Neural cell (in vitro differentiated cells): ENCODE measurements at regions not wholly inside any gene's neighbourhood (a gene's known extent, or its start where the extent isn't known, plus 50 kb on each side); places are given as distances from the start of the nearest gene placed in this dataset.

ENCODE experiments used
- H2AFZ ChIP-seq: fragments of 200-600, 300-800 bp; sonication (generic), shearing (Covaris generic); 2 replicates; pipeline ENCODE4 v1.6.0; 2014; ENCODE audit warnings: low read depth, mild to moderate bottlenecking, antibody characterized with exemption, low read length, moderate library complexity
- H3F3A ChIP-seq: fragments of 200-600 bp; shearing (Covaris generic); 2 replicates; pipeline ENCODE4 v1.6.1; 2016; ENCODE audit warnings: mild to moderate bottlenecking, moderate library complexity, mixed read lengths, antibody characterized with exemption, low read length; ENCODE audit not compliant: insufficient read depth, poor library complexity, severe bottlenecking
- H3K27ac ChIP-seq: fragments of 200-600, 300-800 bp; sonication (generic), shearing (Covaris generic); 2 replicates; pipeline ENCODE4 v1.5.1; 2014; ENCODE audit warnings: mild to moderate bottlenecking, low read length, moderate library complexity
- H3K27me3 ChIP-seq: fragments of 300-800, 200-600 bp; sonication (generic), shearing (Covaris generic); 2 replicates; pipeline ENCODE4 v1.6.0; 2014; ENCODE audit warnings: mild to moderate bottlenecking, low read depth, low read length, moderate library complexity; ENCODE audit not compliant: insufficient read depth
- H3K36me3 ChIP-seq: fragments of 300-800, 200-600 bp; sonication (generic), shearing (Covaris generic); 2 replicates; pipeline ENCODE4 v1.5.1; 2014; ENCODE audit warnings: mild to moderate bottlenecking, antibody characterized with exemption, low read length, moderate library complexity; ENCODE audit not compliant: insufficient read depth
- H3K4me2 ChIP-seq: fragments of 300-800, 200-600 bp; sonication (generic), shearing (Covaris generic); 2 replicates; pipeline ENCODE4 v1.6.0; 2014; ENCODE audit warnings: mild to moderate bottlenecking, low read length
- H3K4me3 ChIP-seq: fragments of 300-800, 200-600 bp; sonication (generic), shearing (Covaris generic); 2 replicates; pipeline ENCODE4 v1.5.1; 2014; ENCODE audit warnings: mild to moderate bottlenecking, low read length, moderate library complexity
- H3K79me2 ChIP-seq: fragments of 200-600 bp; shearing (Covaris generic); replicated peaks from 2 replicates; pipeline ENCODE4 v1.6.0; 2014; ENCODE audit warnings: mild to moderate bottlenecking, low read length, moderate library complexity; ENCODE audit not compliant: insufficient read depth
- H3K9ac ChIP-seq: fragments of 300-800, 200-600 bp; sonication (generic), shearing (Covaris generic); 2 replicates; pipeline ENCODE4 v1.6.1; 2016; ENCODE audit warnings: mild to moderate bottlenecking, low read length, mixed read lengths
- H3K9me2 ChIP-seq: fragments of 200-600 bp; shearing (Covaris generic); 2 replicates; pipeline ENCODE4 v1.6.1; 2016; ENCODE audit warnings: mild to moderate bottlenecking, low read length, mixed read lengths; ENCODE audit not compliant: insufficient read depth
- H3K9me3 ChIP-seq: fragments of 200-600, 300-800 bp; sonication (generic), shearing (Covaris generic); 2 replicates; pipeline ENCODE4 v1.6.1; 2016; ENCODE audit warnings: mild to moderate bottlenecking, mixed run types, low read length, moderate library complexity, mixed read lengths
- H4K20me1 ChIP-seq: fragments of 200-600 bp; shearing (Covaris generic); 2 replicates; pipeline ENCODE4 v1.6.1; 2016; ENCODE audit warnings: mild to moderate bottlenecking, mixed run types; ENCODE audit not compliant: insufficient read depth
- EP300 ChIP-seq: fragments of 450-650 bp; conservative IDR thresholded peaks from 2 replicates; pipeline ENCODE4 v1.6.1; 2014; ENCODE audit warnings: antibody characterized with exemption, mild to moderate bottlenecking, moderate library complexity; ENCODE audit not compliant: poor library complexity, severe bottlenecking
- EZH2 ChIP-seq: fragments of 200-600, 300-800 bp; shearing (Covaris generic), sonication (generic); IDR thresholded peaks from 2 replicates; pipeline ENCODE4 v1.6.1; 2014; ENCODE audit warnings: antibody characterized with exemption, low read length, borderline replicate concordance, mild to moderate bottlenecking; ENCODE audit not compliant: insufficient read depth, poor library complexity, severe bottlenecking
- MXI1 ChIP-seq: fragments of 450-650 bp; conservative IDR thresholded peaks from 2 replicates; pipeline ENCODE4 v1.6.1; 2014; ENCODE audit warnings: antibody characterized with exemption, mild to moderate bottlenecking; ENCODE audit not compliant: poor library complexity, severe bottlenecking
- POLR2AphosphoS5 ChIP-seq: IDR thresholded peaks from 2 replicates; pipeline ENCODE4 v1.6.1; 2012
- RAD21 ChIP-seq: fragments of 450-650 bp; conservative IDR thresholded peaks from 2 replicates; pipeline ENCODE4 v1.6.1; 2014; ENCODE audit warnings: antibody characterized with exemption, mild to moderate bottlenecking, moderate library complexity
- SMC3 ChIP-seq: fragments of 450-650 bp; conservative IDR thresholded peaks from 2 replicates; pipeline ENCODE4 v1.6.1; 2014; ENCODE audit warnings: antibody characterized with exemption, mild to moderate bottlenecking, moderate library complexity; ENCODE audit not compliant: poor library complexity
- TAF1 ChIP-seq: IDR thresholded peaks from 2 replicates; pipeline ENCODE4 v1.6.1; 2012; ENCODE audit warnings: low read depth
- TF ChIP-seq, protein P1 (sequence below): fragments of 450-650 bp; IDR thresholded peaks from 2 replicates; pipeline ENCODE4 v1.5.1; 2014; ENCODE audit warnings: antibody characterized with exemption, mild to moderate bottlenecking, moderate library complexity; ENCODE audit not compliant: poor library complexity, severe bottlenecking
- TF ChIP-seq, protein P2 (sequence below): IDR thresholded peaks from 2 replicates; pipeline ENCODE4 v1.6.1; 2012; ENCODE audit warnings: borderline replicate concordance

DNA sequence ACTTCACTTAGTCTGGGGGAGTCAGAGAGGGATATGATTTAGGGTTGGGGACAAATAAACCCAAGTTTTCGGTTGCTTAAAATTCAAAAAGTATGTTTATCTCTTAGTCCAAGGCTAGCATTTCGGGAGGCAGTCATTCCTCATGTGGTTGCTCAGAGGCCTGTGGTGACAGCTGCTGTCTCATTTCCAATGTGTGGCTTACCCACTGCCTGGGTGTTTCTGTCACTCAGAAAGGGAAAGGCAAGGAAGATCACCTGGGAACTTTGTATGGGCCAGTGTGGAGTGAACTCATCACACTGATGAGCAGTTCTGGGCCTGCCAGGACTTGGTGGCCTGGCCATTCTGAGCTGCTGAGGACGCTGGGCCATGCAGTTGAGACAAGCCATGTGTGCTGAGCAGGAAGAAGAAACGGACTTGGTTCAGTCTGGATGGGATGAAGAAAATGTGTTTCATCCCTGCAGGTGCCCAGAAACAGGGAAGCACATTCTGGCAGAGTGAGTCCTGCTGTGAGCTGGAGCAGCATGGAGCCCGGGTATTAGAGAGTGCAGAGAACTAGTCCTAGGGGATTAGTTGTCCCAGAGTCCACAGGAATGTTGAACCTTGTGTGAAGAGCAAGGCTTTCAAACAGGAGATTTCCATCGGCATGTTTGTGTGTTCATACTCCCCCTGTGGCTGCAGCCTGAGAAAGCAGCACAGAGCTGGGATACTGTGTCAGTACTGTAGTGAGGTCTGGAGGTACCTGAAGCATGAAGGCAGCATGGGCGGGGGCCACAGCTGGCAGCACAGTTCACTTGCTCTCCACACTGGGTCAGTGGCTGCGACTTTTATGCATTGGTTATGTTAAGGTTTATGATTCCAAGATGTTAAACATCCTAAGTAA lies 211.1 kb upstream of the IGFBP3 start:
- Histone ChIP-seq H2AFZ (no peak overlapping the region), H3K36me3 (no peaks in the 10 kb centered on the region), H3K9me3 (no peaks in the 10 kb centered on the region), H3K4me3 (no peak overlapping the region), H3F3A (no peaks in the 10 kb centered on the region), H3K79me2 (no peaks in the 10 kb centered on the region), H3K27ac (no peak overlapping the region), H3K27me3 (no peaks in the 10 kb centered on the region), H4K20me1 (no peaks in the 10 kb centered on the region), H3K9ac (no peak overlapping the region), H3K9me2 (no peaks in the 10 kb centered on the region), H3K4me2 (no peak overlapping the region)
- TF ChIP-seq, protein P1, sequence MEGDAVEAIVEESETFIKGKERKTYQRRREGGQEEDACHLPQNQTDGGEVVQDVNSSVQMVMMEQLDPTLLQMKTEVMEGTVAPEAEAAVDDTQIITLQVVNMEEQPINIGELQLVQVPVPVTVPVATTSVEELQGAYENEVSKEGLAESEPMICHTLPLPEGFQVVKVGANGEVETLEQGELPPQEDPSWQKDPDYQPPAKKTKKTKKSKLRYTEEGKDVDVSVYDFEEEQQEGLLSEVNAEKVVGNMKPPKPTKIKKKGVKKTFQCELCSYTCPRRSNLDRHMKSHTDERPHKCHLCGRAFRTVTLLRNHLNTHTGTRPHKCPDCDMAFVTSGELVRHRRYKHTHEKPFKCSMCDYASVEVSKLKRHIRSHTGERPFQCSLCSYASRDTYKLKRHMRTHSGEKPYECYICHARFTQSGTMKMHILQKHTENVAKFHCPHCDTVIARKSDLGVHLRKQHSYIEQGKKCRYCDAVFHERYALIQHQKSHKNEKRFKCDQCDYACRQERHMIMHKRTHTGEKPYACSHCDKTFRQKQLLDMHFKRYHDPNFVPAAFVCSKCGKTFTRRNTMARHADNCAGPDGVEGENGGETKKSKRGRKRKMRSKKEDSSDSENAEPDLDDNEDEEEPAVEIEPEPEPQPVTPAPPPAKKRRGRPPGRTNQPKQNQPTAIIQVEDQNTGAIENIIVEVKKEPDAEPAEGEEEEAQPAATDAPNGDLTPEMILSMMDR: no peak
- TF ChIP-seq MXI1: no peak

DNA sequence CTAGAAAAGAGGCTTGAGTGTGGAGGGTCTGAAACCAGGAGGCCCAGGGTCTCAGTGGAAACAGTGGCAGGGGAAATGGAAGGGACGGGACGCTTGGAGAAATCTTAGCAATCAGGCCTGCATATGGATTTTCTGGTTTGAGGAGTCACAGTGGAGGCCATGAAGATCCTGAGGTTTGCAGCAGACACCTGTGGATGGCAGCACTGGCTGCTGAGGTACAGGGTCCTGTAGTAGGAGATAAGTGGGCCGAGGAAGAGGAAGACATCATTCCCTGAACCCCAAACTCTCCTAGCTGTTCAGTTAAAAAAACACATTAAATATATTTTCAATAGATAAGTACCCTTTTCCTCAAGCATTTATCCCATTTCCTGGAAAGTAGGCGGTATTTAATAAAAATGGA lies 208.8 kb upstream of the IGFBP3 start:
- no peaks in the 10 kb centered on the region for H3K79me2 ChIP-seq
- TF ChIP-seq RAD21 (no peak), POLR2AphosphoS5 (no peak), EP300 (no peak), MXI1 (no peak), EZH2 (no peak), TAF1 (no peak), SMC3 (no peak)
- TF ChIP-seq, protein P1: no peak
- TF ChIP-seq, protein P2, sequence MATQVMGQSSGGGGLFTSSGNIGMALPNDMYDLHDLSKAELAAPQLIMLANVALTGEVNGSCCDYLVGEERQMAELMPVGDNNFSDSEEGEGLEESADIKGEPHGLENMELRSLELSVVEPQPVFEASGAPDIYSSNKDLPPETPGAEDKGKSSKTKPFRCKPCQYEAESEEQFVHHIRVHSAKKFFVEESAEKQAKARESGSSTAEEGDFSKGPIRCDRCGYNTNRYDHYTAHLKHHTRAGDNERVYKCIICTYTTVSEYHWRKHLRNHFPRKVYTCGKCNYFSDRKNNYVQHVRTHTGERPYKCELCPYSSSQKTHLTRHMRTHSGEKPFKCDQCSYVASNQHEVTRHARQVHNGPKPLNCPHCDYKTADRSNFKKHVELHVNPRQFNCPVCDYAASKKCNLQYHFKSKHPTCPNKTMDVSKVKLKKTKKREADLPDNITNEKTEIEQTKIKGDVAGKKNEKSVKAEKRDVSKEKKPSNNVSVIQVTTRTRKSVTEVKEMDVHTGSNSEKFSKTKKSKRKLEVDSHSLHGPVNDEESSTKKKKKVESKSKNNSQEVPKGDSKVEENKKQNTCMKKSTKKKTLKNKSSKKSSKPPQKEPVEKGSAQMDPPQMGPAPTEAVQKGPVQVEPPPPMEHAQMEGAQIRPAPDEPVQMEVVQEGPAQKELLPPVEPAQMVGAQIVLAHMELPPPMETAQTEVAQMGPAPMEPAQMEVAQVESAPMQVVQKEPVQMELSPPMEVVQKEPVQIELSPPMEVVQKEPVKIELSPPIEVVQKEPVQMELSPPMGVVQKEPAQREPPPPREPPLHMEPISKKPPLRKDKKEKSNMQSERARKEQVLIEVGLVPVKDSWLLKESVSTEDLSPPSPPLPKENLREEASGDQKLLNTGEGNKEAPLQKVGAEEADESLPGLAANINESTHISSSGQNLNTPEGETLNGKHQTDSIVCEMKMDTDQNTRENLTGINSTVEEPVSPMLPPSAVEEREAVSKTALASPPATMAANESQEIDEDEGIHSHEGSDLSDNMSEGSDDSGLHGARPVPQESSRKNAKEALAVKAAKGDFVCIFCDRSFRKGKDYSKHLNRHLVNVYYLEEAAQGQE: no peak
- no peaks in the 10 kb centered on the region for H3F3A ChIP-seq

More for the DNA sequence above, 208.8 kb upstream of the IGFBP3 start:
- Histone ChIP-seq H2AFZ (no peak overlapping the region), H3K36me3 (no peaks in the 10 kb centered on the region), H3K27me3 (no peaks in the 10 kb centered on the region), H3K9me3 (no peaks in the 10 kb centered on the region), H3K9ac (no peak overlapping the region), H4K20me1 (no peaks in the 10 kb centered on the region), H3K9me2 (no peaks in the 10 kb centered on the region), H3K27ac (no peak overlapping the region), H3K4me2 (no peak overlapping the region), H3K4me3 (no peak overlapping the region)
